Liver (tissue), 8 donors: ENCODE measurements at regions not wholly inside any gene's neighbourhood (a gene's known extent, or its start where the extent isn't known, plus 50 kb on each side); places are given as distances from the start of the nearest gene placed in this dataset.
A peak's percentile ranks its signal among the peaks of the same experiment; 100 is the strongest.

Experiments used
- DNase-seq: peaks from one replicate; pipeline ENCODE4 v3.0.0-alpha.2; 2017; ENCODE audit warnings: low spot score
- H3K27ac ChIP-seq, 2 donors: one replicate each; pipeline ENCODE4 v1.7.0; 2013; ENCODE audit warnings: inconsistent platforms in 2 of 2, low read length in 2 of 2, control low read depth in 1 of 2, low read depth in 1 of 2, mild to moderate bottlenecking in 1 of 2
- H3K27me3 ChIP-seq, 4 donors: one replicate each; pipeline versions ENCODE4 v1.6.1 to v1.7.0; 2013; ENCODE audit warnings: low read length in 3 of 4, inconsistent platforms in 1 of 4, mild to moderate bottlenecking in 1 of 4, moderate library complexity in 1 of 4; ENCODE audit not compliant: control insufficient read depth in 4 of 4, insufficient read depth in 4 of 4
- H3K36me3 ChIP-seq, 4 donors: one replicate each; pipeline versions ENCODE4 v1.6.1 to v1.7.0; 2013; ENCODE audit warnings: low read length in 3 of 4, mild to moderate bottlenecking in 3 of 4, low read depth in 1 of 4, moderate library complexity in 1 of 4; ENCODE audit not compliant: control insufficient read depth in 4 of 4, insufficient read depth in 3 of 4
- H3K4me1 ChIP-seq, 4 donors: one replicate each; pipeline versions ENCODE4 v1.6.1 to v1.7.0; 2013; ENCODE audit warnings: low read length in 3 of 4, mild to moderate bottlenecking in 3 of 4, moderate library complexity in 1 of 4; ENCODE audit not compliant: control insufficient read depth in 4 of 4, insufficient read depth in 4 of 4
- H3K4me3 ChIP-seq, 3 donors: one replicate each; pipeline versions ENCODE4 v1.6.1 to v1.7.0; 2013; ENCODE audit warnings: low read length in 3 of 3, control low read depth in 1 of 3, low read depth in 1 of 3, mild to moderate bottlenecking in 1 of 3
- H3K9ac ChIP-seq, 2 donors: one replicate each; pipeline ENCODE4 v1.7.0; 2013; ENCODE audit warnings: low read length in 2 of 2, mild to moderate bottlenecking in 2 of 2, moderate library complexity in 2 of 2, control low read depth in 1 of 2, low read depth in 1 of 2
- H3K9me3 ChIP-seq, 4 donors: one replicate each; pipeline versions ENCODE4 v1.6.1 to v1.7.0; 2013; ENCODE audit warnings: low read length in 3 of 4; ENCODE audit not compliant: control insufficient read depth in 4 of 4
- EGR1 ChIP-seq, 2 donors: IDR thresholded peaks; 2 replicates each; pipeline ENCODE4 v1.6.1; 2016 to 2018; ENCODE audit warnings: antibody characterized with exemption in 2 of 2, low read depth in 2 of 2
- FOXA1 ChIP-seq: IDR thresholded peaks from 2 replicates; pipeline ENCODE4 v1.6.1; 2016; ENCODE audit warnings: antibody characterized with exemption
- FOXA2 ChIP-seq: IDR thresholded peaks from 2 replicates; pipeline ENCODE4 v1.6.1; 2016; ENCODE audit warnings: antibody characterized with exemption
- GABPA ChIP-seq, 2 donors: IDR thresholded peaks in 1 of 2; conservative IDR thresholded peaks in 1 of 2; 2 replicates each; pipeline ENCODE4 v1.6.1; 2016; ENCODE audit warnings: antibody characterized with exemption in 2 of 2, mild to moderate bottlenecking in 1 of 2, moderate library complexity in 1 of 2
- HNF4A ChIP-seq, 2 donors: conservative IDR thresholded peaks; 2 replicates each; pipeline ENCODE4 v1.6.1; 2016; ENCODE audit warnings: antibody characterized with exemption in 2 of 2, mild to moderate bottlenecking in 2 of 2
- HNF4G ChIP-seq: IDR thresholded peaks from 2 replicates; pipeline ENCODE4 v1.6.1; 2016; ENCODE audit warnings: antibody characterized with exemption
- JUND ChIP-seq, 2 donors: IDR thresholded peaks; 2 replicates each; pipeline ENCODE4 v1.6.1; 2016; ENCODE audit warnings: antibody characterized with exemption in 2 of 2
- NR2F2 ChIP-seq: IDR thresholded peaks from 2 replicates; pipeline ENCODE4 v1.6.1; 2016; ENCODE audit warnings: antibody characterized with exemption
- RAD21 ChIP-seq, 2 donors: IDR thresholded peaks; 2 replicates each; pipeline ENCODE4 v1.6.1; 2016; ENCODE audit warnings: antibody characterized with exemption in 2 of 2, mild to moderate bottlenecking in 2 of 2
- RXRA ChIP-seq, 2 donors: IDR thresholded peaks; 2 replicates each; pipeline ENCODE4 v1.6.1; 2017 to 2018; ENCODE audit warnings: antibody characterized with exemption in 2 of 2, mild to moderate bottlenecking in 1 of 2
- SP1 ChIP-seq: IDR thresholded peaks from 2 replicates; pipeline ENCODE4 v1.6.1; 2018; ENCODE audit warnings: antibody characterized with exemption, mild to moderate bottlenecking
- TAF1 ChIP-seq: conservative IDR thresholded peaks from 2 replicates; pipeline ENCODE4 v1.6.1; 2016; ENCODE audit warnings: antibody characterized with exemption, mild to moderate bottlenecking
- YY1 ChIP-seq: IDR thresholded peaks from 2 replicates; pipeline ENCODE4 v1.6.1; 2016; ENCODE audit warnings: antibody characterized with exemption, mild to moderate bottlenecking
- WGBS: extraction: QIAGEN DNeasy Blood & Tissue Kit; methylation state at CpG from one replicate; pipeline ENCODE4 v1.1.7; 2013; 5-methylcytosine and 5-hydroxymethylcytosine counted together
- TF ChIP-seq, protein P1 (sequence below): IDR thresholded peaks from 2 replicates; pipeline ENCODE4 v1.6.1; 2016; ENCODE audit warnings: antibody characterized with exemption
- TF ChIP-seq, protein P2 (sequence below): IDR thresholded peaks from 2 replicates; pipeline ENCODE4 v1.6.1; 2016; ENCODE audit warnings: antibody characterized with exemption
- TF ChIP-seq, protein P3 (sequence below): IDR thresholded peaks from 2 replicates; pipeline ENCODE4 v1.6.1; 2016; ENCODE audit warnings: antibody characterized with exemption, mild to moderate bottlenecking
- TF ChIP-seq, protein P4 (sequence below): fragments of 150-350 bp; IDR thresholded peaks from 2 replicates; pipeline ENCODE4 v1.5.1; 2017; ENCODE audit warnings: improper control_type of control experiment, low read depth, low read length; ENCODE audit not compliant: missing input control
- TF ChIP-seq, protein P5 (sequence below): IDR thresholded peaks from 2 replicates; pipeline ENCODE4 v1.6.1; 2016; ENCODE audit warnings: antibody characterized with exemption
- donor health status: healthy.
- donor health status: healthy.
- donor health status: healthy.
- donor health status: healthy.
- donor health status: healthy.

DNA sequence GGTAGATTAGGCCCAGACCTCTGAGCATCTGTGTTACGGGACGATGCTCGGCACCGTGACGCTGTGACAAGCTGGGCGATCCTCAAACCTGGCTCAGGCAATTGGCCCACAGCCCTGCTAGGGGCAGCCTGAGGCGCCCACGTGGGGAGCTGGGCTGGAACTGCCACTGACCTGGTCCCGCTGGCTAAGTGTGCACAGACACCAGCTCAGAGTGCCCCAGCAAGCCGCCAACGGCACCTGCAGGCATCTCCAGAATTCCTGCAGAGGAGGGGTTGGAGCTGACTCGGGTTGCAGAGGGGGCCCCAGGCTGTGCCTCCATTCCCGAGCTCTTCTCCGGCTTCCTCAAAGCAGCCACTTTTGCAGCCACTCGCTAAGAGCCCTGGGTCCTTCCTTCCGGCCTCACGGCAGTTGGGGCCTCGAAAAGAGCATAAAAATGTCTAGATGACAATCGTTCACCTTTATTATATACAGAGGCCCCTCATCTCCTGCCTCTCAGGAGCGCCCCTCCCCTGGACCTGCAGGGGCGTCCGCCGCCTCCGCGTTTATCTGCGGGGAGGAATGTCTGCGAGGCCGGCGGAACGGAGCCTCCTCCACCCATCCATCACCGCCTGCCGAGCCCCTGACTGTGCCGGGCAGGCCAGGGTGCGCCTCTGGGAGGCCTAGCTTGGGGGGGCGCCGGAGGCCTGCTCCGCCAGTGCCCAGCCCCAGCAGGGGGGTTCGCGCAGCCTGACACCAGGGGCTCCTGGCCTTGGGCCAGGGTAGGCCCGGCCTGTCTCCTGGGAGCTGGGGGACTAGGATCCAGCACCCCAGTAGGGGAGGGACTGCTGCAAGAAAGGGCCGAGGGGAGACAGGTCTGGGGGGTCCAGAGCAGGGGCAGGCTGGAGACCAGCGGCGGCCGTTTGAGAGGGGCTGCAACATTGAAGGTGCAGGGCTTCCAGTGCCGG, 144.9 kb downstream of the BARX1 start:
- H3K9me3 ChIP-seq, result peaks cover 0 to 5% (median 2%) of the 10 kb centered on the region in 4 donors
- no peaks in the 10 kb centered on the region for H3K27me3 ChIP-seq
- H3K27ac ChIP-seq, result no peak overlapping the region
- DNase-seq, result peak; percentile 25
- no peaks in the 10 kb centered on the region for H3K4me1 ChIP-seq
- H3K4me3 ChIP-seq, result no peak overlapping the region
- no peak for TF ChIP-seq FOXA2
- TF ChIP-seq GABPA (IDR thresholded peaks at IDR 0.05 in 1 of 2, conservative IDR thresholded peaks at IDR 0.05 in 1 of 2), result no peak
- TF ChIP-seq RAD21 (IDR thresholded peaks at IDR 0.05), result no peak
- TF ChIP-seq, protein P1, sequence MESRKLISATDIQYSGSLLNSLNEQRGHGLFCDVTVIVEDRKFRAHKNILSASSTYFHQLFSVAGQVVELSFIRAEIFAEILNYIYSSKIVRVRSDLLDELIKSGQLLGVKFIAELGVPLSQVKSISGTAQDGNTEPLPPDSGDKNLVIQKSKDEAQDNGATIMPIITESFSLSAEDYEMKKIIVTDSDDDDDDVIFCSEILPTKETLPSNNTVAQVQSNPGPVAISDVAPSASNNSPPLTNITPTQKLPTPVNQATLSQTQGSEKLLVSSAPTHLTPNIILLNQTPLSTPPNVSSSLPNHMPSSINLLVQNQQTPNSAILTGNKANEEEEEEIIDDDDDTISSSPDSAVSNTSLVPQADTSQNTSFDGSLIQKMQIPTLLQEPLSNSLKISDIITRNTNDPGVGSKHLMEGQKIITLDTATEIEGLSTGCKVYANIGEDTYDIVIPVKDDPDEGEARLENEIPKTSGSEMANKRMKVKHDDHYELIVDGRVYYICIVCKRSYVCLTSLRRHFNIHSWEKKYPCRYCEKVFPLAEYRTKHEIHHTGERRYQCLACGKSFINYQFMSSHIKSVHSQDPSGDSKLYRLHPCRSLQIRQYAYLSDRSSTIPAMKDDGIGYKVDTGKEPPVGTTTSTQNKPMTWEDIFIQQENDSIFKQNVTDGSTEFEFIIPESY, result no peak
- TF ChIP-seq HNF4G, result no peak
- TF ChIP-seq, protein P2, sequence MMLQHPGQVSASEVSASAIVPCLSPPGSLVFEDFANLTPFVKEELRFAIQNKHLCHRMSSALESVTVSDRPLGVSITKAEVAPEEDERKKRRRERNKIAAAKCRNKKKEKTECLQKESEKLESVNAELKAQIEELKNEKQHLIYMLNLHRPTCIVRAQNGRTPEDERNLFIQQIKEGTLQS, result no peak
- TF ChIP-seq SP1, result no peak
- TF ChIP-seq, protein P3, sequence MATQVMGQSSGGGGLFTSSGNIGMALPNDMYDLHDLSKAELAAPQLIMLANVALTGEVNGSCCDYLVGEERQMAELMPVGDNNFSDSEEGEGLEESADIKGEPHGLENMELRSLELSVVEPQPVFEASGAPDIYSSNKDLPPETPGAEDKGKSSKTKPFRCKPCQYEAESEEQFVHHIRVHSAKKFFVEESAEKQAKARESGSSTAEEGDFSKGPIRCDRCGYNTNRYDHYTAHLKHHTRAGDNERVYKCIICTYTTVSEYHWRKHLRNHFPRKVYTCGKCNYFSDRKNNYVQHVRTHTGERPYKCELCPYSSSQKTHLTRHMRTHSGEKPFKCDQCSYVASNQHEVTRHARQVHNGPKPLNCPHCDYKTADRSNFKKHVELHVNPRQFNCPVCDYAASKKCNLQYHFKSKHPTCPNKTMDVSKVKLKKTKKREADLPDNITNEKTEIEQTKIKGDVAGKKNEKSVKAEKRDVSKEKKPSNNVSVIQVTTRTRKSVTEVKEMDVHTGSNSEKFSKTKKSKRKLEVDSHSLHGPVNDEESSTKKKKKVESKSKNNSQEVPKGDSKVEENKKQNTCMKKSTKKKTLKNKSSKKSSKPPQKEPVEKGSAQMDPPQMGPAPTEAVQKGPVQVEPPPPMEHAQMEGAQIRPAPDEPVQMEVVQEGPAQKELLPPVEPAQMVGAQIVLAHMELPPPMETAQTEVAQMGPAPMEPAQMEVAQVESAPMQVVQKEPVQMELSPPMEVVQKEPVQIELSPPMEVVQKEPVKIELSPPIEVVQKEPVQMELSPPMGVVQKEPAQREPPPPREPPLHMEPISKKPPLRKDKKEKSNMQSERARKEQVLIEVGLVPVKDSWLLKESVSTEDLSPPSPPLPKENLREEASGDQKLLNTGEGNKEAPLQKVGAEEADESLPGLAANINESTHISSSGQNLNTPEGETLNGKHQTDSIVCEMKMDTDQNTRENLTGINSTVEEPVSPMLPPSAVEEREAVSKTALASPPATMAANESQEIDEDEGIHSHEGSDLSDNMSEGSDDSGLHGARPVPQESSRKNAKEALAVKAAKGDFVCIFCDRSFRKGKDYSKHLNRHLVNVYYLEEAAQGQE, result no peak
- TF ChIP-seq FOXA1, result no peak
- TF ChIP-seq, protein P4, sequence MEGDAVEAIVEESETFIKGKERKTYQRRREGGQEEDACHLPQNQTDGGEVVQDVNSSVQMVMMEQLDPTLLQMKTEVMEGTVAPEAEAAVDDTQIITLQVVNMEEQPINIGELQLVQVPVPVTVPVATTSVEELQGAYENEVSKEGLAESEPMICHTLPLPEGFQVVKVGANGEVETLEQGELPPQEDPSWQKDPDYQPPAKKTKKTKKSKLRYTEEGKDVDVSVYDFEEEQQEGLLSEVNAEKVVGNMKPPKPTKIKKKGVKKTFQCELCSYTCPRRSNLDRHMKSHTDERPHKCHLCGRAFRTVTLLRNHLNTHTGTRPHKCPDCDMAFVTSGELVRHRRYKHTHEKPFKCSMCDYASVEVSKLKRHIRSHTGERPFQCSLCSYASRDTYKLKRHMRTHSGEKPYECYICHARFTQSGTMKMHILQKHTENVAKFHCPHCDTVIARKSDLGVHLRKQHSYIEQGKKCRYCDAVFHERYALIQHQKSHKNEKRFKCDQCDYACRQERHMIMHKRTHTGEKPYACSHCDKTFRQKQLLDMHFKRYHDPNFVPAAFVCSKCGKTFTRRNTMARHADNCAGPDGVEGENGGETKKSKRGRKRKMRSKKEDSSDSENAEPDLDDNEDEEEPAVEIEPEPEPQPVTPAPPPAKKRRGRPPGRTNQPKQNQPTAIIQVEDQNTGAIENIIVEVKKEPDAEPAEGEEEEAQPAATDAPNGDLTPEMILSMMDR, result no peak
- TF ChIP-seq RXRA (IDR thresholded peaks at IDR 0.05), result no peak
- TF ChIP-seq HNF4A (conservative IDR thresholded peaks at IDR 0.05), result no peak
- no peak for TF ChIP-seq YY1
- TF ChIP-seq TAF1, result no peak
- TF ChIP-seq, protein P5, sequence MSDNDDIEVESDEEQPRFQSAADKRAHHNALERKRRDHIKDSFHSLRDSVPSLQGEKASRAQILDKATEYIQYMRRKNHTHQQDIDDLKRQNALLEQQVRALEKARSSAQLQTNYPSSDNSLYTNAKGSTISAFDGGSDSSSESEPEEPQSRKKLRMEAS, result no peak
- TF ChIP-seq JUND (IDR thresholded peaks at IDR 0.05), result no peak
- no peak for TF ChIP-seq NR2F2
- no peak for TF ChIP-seq EGR1 (IDR thresholded peaks at IDR 0.05; ENCODE audit: low read depth in 2 of 2)
- no peak overlapping the region for H3K9ac ChIP-seq
- 67% methylated on average over 45 of the region's 45 CpGs for WGBS
- H3K36me3 ChIP-seq, result no peaks in the 10 kb centered on the region
